Glomerular visceral epithelial cell (primary cell): ENCODE measurements at regions not wholly inside any gene's neighbourhood (a gene's known extent, or its start where the extent isn't known, plus 50 kb on each side); places are given as distances from the start of the nearest gene placed in this dataset.
"Not testable (repeated sequence)": the region's sequence is repeated elsewhere in the genome, so short reads cannot be mapped to it uniquely, and the experiment has no call there.

Source experiments
- DNase-seq: peaks from one replicate; pipeline ENCODE4 v3.0.0-alpha.2; 2016; ENCODE audit errors: extremely low spot score

DNA sequence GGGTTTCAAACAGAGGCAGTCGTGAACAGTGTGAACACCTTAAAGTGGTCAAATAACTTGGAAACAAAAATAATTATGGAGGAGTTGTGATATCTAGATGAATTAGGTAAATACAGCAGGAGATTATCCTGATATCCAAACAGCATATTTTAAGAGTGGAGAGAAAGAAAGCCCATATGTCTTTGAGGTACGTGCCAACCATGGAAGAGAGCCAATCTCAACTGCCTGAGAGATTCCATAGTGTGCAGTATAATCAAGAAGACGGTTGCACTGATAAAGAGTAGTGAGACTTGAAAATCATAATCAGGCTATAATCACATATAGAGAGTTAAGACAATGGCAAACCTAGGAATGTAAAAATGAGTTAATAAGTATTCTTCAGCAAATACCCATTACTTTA is 472.8 kb upstream of the SLITRK5 start:
- DNase-seq: no peak

- DNase-seq: no peak
These were observed 464.5 kb upstream of the SLITRK5 start for GRCh38 chr13:87206708-87207107.

DNA sequence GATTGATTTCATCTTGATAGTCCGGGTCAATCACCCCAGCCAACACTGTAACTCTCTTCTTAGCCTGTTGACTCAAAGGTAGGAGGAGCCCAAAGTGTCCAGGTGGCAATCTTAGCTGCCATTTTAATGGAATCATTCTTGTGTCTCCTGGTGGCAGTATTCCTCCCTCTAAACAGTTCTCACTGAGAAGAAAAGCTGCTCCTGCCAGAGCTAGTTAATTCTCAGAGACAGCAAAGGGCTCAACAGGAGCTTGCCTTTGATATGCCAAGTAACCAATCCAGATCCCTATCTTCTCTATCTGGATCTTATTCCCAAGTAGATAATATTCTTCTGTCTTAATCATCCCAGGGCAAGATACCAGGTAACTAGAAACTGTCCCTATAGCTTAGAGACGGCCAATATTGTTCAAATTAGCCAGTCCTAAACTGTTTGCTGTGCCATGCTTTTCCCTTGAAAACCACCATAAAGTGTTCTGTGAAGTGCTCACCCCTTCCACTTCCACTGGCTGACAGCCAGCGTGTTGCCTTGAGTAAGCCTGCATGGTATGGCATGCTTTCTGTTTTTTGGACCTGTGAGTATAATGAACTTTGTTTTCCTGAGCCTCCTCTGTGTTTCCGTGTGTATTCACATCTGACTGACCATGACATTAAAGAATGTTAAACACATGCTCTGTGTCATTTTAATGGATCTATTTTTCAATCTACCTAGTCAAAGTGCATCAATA is 463.7 kb upstream of the SLITRK5 start:
- DNase-seq: no peak

DNA sequence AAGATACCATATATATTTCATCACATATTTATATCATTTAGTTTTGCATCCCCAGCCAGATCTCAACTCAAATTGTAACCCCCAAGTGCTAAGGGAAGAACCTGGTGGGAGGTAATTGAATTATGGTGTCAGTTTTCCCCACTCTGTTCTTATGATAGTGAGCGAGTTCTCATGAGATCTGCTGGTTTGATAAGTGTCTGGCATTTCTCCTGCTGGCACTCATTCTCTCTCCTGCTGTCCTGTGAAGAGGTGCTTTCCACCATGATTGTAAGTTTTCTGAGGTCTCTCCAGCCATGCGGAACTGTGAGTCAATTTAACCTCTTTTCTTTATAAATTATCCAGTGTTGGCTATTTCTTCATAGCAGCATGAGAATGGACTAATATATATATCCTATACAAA is 462.5 kb upstream of the SLITRK5 start:
- DNase-seq: peak; percentile 4

GRCh38 chr13:87234981-87235380 is 436.2 kb upstream of the SLITRK5 start:
- peak; percentile 95 for DNase-seq

- peak; percentile 19 for DNase-seq
These were observed 435.6 kb upstream of the SLITRK5 start for GRCh38 chr13:87235621-87236020.

- no peak for DNase-seq
These were observed 426.8 kb upstream of the SLITRK5 start for GRCh38 chr13:87244256-87244890.

DNA sequence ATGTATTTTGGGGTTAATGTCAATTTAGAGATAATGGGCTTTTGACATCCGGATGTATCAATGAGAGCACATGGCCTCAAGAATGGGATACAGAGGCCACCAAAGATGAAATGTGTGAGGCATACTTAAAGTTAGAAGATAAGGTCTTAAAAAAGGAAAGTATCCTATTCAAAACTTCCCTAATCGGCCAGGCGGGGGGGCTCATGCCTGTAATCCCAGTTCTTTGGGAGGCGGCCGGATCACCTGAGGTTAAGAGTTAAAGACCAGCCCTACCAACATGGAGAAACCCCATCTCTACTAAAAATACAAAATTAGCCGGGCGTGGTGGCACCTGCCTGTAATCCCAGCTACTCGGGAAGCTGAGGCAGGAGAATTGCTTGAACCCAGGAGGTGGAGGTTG is 421.3 kb upstream of the SLITRK5 start:
- not testable (repeated sequence) for DNase-seq

DNA sequence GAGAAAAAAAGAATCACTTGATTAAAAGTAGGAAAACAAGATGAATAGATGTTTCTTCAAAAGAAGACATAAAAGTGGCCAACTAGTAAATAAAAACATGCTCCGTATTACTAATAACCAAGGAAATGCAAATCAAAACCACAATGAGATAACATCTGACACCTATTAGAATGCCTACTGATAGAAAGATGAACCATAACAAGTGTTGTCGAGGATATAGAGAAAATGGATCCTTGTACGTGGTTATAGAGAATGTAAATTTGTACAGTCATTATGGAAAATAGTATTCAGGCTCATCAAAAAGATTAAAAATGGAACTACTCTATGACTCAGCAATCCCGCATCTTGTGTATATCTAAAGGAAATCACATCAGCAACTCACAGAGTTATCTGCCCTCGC is 415.8 kb upstream of the SLITRK5 start:
- DNase-seq: no peak

DNA sequence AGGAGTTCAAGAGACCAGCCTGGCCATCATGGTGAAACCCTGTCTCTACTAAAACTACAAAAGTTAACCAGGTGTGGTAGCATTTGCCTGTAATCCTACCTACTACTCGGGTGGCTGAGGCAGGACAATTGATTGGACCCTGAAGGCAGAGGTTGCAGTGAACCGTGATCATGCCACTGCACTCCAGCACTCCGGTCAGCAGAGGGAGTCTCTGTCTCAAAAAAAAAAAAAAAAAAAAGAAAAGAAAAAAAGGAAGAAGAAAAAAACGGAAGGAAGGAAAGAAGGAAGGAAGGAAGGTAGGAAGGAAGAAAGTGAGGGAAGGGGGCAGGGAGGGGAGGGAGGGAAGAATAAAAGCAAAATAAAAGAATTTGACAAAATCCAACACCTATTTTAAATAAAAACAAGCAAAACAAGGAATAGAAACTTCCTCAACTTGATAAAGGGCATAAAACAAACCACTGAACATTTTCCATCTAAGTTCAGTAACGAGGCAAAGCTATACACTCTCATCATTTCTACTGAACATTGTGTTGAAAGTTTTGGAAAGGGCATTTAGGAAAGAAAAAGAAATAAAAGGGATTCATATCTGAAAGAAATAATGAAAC is 411.6 kb upstream of the SLITRK5 start:
- peak; percentile 18 for DNase-seq

DNA sequence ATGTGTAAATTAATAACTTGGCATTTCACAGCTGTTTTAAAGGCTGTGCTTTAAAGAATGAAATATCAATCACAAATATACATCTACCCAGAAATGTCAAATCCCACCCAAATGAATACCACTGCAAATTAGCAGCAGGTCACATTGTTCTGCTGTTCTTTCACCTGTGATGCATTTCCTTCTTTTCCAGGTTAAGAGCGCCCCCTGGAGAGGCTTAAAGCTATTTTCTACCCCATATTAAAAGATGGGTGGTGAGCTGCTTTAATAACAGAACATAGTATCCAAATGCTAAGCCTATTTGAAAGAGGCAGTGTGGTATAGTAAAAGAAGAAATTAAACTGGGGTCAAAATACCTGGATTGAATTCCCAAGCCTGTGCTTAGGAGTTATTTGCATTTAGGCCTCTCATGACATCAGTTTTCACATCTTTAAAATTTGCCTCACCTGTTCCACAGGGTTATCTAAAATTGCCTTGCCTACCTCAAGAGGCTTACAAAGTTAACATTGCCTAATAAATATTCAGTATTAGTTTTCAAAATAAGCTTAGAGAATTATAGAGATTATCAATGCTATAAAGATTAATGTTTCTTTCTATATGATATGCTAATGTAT is 396.9 kb upstream of the SLITRK5 start:
- peak; percentile 62 for DNase-seq

- DNase-seq: no peak
These were observed 391.0 kb upstream of the SLITRK5 start for GRCh38 chr13:87280139-87280538.

DNA sequence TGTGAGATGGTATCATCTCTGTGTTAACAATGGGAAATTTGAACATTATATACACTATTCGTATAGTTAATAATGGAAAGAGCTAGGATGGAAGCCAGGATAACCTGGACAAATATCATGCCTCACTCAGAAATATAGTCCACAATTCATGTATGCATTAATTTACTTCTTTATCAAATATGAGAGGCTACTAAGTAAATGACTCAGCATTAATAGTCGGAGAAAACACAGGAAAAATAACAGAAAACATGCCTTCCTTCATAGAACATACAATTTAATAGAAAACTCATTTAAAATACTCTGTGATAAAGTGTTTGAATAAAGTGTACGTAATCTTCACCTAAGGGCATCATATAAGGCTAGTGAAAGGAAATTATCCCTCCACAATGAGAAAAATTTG is 383.4 kb upstream of the SLITRK5 start:
- no peak for DNase-seq

DNA sequence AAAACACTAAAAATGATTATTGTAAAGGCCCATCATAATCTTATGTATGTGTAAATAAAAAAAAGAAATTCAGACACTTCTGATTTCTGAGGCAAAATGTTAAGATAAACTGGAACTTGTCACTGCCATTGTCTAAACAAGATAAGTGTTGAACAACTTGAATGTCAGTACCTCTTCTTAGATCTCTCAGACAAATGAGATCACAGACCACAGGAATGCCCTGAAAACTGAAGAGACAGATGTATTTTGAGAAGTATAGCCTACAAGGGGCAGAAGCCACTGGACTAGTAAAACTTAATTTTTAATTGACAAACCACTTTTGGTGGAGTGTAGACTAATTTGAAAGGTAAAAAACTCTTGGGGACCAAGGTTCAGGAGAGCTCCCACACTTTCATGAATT is 375.5 kb upstream of the SLITRK5 start:
- peak; percentile 16 for DNase-seq

DNA sequence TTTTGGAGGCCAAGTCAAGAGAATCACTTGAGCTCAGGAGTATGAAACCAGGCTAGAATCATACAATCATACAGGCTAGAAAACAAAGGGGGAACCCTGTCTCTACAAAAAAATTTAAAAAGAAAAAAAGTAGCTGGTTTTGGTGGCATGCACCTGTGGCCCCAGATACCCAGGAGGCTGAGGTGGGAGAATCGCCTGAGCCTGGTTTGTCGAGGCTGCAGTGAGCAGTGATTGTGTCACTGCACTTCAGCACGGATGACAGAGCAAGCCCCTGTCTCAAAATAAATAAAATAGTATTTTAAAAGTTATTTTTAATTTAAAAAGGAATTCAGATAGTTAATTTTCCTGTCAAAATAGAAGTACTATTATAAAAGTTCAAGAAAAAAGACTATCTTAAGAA is 369.1 kb upstream of the SLITRK5 start:
- no peak for DNase-seq

GRCh38 chr13:87302931-87303330 is 368.2 kb upstream of the SLITRK5 start:
- no peak for DNase-seq

- peak; percentile 5 for DNase-seq
These were observed 360.0 kb upstream of the SLITRK5 start for GRCh38 chr13:87311165-87311564.

DNA sequence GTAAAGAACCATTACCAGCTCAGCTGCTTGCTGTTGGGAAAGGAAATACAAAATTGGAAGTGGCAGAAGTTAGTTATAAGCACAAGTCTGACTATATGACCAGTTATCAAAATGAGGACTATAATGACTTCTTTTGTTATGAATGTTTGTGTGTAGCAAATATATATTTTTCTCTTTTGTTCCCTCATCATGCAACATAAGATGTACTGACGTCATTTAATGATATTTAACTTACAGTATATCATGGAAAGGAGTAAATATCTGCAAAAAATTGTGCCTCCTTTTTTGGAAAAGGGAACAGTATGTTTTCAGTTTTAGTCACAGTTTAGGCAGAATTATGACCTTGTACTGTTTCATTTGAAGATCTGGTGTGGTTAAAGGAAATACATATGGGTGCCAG is 356.3 kb upstream of the SLITRK5 start:
- no peak for DNase-seq

DNA sequence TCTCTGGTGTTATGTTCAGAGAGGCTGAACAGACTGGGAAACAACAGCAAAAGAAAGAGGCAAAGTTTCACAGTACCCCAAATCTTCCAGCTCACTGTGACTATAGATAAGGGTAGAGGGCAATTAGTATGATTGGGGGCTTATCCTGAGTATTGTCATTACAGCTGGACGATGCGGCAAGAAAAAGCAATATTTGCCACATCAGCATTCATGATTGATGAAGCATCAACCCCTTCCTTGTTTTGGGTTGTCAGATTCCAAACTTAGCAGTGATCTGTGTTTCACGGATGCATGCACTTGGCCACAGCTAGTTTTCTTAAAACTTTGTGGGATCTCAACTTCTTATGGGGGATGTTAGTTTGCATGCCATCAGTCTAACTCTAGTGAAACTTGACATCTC is 348.8 kb upstream of the SLITRK5 start:
- no peak for DNase-seq

DNA sequence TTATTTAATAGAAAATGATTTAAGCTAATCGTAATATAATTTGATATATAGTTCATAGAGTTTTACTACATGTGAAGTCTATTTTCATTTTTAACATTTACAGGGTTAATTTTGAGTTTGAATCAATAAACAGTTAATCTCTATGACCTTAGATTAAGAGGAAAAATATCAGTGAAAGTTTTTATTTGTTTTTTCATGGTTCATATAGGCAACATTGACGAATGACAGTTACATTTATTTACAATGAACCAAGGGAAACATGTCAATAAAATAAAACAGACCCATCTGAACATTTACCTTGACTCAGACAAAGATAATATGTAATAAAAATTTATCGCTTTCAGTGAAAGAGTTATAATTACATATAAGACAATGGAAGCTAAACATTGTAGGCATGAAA is 346.6 kb upstream of the SLITRK5 start:
- no peak for DNase-seq

DNA sequence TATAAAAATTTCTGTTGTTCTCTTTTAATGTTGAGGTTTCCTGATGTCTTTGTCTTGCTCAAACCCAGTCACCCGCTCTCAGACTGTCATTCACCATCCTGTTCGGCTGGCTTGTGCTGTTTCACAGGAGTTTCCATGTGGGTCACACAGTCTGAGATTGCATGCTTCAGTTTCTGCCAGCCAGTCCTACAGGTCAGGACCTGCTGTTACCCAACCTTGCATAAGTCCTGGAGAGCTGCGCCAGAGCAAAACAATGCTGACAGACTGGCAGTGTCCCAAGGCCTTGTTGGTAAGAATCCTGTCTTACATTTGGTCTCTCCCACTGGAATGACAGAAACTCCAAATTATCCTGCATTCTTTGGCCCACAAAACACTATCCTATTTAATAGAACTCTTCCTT is 340.0 kb upstream of the SLITRK5 start:
- peak; percentile 46 for DNase-seq

GRCh38 chr13:87333599-87333998 is 337.6 kb upstream of the SLITRK5 start:
- no peak for DNase-seq

DNA sequence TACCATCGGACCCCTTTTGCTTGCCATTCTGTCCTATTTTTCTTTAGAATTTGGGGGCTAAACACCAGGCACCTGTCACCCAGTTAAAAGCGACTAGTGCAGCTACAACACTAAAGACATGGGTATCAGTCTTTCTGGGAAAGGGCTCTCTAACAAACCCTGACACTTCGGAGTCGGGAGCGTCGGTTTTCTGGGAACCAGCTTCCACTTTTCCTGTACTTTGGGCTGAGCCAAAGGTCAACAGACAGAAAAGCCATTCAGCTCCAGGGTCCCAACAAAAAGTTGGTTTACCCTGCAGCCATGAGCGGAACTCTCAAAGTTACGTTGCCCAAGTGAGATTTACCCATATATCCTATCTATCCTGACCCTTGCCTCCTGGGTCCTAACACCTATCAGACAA is 337.0 kb upstream of the SLITRK5 start:
- no peak for DNase-seq
